ENCODE measurements at regions not wholly inside any gene's neighbourhood (a gene's known extent, or its start where the extent isn't known, plus 50 kb on each side); places are given as distances from the start of the nearest gene placed in this dataset.

DNA sequence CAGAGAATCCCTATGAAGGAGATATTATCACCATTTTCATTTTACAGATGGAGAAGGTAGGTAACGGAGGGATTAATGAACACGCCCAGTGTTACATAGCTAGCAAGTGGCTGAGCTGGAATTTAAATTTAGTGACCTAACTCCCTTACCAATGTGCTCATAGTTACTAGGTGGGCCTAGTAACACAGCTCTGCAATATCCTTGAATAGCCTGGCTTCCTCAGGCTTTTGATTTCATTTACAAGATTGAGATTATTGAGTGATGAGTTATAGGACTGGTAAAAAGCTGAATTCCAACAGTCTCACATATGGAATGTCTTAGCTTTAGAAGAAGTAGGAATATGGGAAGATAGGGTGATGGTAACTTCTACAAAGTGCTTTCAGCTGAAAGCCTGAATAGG lies 336.3 kb upstream of the KIF2A start:
- no peak for DNase-seq

DNA sequence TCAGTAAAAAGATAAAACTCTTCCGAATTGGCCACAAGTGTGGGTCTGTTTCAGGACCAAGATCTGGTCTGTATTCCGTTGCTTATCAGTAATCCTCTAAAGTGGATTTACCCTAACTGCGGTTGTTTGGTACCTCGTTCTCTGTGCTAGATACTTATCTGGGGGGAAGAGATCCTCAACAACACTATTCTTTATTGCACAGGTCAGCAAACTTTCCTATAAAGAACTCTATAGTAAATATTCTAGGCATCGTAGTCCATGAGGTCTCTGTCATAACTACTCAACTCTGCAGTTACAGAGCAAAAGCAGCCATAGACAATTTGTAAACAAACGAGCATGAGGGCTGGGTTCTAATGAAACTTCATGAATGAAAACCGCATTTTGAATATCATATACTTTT lies 335.8 kb upstream of the KIF2A start:
- DNase-seq, result no peak

DNA sequence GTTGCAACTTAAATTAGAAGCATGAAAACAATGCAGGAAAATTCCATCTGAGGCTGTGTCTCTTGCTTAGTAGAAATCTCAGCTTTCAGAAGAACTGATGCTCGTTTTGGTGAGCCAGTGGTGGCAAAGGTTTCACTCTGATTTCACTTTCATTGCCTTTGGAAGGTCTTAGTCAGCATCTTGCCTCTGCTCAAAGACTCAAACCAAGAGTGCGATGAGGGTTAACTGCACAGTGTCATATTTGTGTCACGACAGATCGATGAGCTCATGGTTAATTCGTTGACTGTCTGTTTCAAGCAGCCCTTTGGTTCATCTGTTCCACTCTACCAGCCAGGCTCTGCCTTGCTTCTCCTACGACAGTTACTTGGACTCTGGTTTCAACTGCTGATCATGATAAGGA lies 331.3 kb upstream of the KIF2A start:
- DNase-seq, result no peak

DNA sequence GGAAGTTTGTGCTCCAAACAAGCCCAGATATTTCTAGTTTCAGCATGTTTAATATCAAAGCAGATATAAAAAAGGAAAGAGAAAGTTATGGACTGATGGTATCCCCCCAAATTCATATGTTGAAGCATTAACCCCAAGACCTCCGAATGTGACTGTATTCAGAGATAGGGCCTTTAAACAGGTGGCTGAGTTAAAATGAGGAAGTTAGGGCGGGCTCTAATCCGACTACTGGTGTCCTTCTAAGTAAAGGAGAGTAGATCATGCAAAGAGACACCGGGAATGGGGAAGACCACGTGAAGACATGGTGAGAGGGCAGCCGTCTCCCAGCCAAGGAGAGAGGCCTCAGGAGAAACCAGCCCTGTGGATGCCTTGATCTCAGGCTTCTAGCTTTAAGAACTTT lies 324.1 kb upstream of the KIF2A start:
- DNase-seq, result no peak

DNA sequence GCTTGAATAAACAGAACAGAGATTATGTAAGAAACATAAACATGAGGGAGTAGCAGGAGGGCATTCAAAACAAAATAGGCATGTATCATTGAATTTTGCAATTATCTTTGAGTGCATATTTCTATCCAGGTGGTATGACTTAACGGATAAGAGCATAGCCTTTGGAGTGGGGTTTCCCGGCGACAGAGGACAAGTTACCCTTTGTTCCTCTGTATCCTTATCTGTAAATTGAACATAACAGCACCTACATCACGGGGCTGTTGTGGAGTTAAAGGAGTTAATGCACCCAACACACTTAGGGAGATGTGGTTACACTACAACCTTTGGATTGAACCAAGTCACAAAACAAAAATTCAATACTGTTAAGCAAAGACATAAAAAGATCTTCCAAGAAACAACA lies 314.6 kb upstream of the KIF2A start:
- no peak for DNase-seq

DNA sequence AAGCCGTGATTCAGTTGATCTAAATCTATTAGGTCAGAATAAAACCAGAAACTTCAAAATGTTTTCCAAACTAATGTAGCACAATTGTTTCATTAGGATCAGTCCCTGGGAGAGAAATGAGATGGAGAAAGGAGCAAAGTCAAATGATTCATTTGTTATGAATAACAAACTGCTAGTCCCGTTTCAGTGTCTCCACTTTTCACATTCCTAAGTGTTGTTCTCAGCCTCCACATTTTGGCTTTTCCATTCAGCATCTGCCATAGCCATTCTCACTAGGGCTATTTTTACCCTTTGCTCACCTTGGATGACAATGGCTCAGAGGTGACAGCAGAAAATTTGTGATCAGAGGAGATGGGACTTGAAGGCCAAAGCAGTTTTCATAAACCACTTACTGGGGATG lies 314.1 kb upstream of the KIF2A start:
- no peak for DNase-seq

DNA sequence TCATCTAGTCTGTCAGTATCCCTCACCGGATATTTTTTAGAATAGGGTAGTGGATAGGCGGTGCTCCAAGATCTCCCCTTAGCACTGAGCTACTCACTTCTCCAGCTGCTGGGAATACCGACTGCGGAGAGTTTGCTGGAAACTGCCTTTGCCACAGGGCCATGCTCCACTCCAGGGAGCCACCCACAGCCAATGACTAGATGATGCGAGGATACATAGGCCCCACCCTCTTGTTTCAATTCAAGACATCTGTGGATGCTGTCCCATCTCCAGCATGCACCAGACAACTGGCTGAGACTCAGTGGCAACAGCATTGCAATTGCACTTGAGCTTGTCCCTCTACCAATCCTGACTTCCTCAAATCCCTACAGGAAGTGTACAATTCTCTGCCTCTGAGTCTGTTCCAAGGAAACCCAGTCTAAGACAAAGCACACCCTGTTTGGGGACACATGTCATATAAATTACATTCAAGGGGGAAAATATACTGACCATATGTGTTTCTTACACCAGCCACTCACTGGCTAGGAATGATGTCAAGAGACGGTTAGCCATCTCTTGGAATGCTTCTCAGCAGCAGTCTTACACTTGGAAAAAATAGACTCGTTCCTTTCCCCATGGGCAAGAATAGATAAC lies 312.6 kb upstream of the KIF2A start:
- no peak for DNase-seq

DNA sequence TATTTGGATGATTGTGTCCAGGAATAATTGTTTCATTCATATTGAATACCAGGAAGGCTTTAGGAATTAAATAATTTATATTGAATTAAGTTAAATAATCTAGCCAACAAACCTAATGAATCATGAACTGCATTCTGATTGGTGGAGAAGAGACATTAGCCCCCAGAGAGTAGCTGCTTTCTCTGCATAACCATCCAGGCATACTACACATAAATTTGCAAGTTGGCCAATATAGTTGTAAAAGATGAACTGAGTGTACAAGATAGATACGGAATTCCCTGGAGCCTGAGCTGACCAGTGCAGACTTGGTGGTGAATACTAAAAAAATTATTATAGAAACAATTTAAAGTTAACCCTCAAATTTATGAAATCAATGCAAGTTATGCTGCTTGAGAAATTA lies 311.8 kb upstream of the KIF2A start:
- DNase-seq, result no peak

DNA sequence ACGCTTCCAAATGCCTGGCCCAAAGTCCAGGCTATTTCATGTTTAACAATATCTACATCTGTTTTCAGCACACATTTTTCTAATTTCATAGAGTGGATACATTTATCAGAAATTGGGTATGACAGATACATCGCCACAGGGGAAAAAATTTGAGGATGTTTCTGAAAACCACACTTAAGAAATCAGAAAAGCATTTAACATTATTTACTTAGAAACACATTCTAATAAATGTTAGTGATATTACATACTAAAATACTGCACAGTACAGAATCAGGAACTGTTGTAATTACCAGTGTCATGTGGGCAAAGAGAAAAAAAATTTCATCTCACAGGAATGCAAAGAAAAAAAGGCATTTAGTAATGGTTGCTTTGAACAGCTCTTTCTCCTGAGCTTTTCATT lies 310.5 kb upstream of the KIF2A start:
- no peak for DNase-seq

DNA sequence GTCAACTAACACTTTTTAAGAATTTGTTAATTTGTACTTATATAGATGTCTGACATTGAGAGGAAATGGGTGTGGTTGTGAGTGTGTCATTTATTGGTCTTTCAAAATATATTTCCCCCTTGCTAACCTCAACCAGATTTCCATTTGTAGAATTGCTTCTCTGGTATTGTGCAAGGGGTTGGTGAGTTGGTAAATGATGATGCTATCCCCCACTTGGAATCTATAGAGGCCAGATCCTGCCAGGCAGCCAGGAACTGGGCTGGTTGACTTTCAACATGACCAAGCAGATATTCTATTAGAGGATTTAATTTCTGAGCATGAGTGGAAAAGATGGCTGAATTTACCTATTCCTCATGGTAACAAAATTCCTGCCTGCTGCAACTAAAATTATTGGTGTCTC lies 306.6 kb upstream of the KIF2A start:
- no peak for DNase-seq

DNA sequence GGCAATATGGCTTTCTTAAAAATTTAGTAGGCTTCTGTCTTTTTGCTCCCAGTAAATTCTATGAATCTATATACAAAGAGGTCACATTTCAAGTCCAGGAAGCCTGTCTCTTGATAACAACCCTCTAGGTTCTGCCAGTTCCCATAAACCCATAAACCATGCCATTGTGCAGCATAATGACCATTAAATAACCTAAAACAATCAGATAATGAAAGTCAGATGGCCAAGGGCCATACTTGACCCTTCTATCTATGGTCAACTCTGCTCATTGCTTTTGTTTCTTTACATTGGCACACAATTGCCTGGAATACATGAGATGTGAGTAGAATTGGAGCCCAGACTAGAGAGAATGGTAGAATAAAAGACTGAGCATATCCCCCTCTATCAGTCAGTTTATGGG lies 305.4 kb upstream of the KIF2A start:
- DNase-seq, result no peak

DNA sequence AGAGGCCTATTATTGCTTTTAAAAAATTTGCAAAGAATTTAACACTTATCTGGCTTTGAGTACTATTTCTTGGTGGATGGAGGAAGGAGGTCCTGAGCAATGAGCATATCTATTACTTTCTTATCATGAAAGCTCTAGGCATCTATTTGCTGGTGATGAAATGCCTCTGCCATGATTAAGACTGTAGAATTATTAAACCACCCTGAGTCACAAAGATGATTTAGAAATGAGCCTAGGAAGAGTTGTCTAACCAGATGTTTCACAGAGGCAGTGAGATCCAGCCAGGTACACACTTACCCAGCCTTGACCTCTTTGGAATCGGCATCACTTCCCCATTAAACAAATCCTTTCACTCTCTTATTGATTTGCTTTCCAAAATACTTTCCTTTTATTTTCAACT lies 304.4 kb upstream of the KIF2A start:
- DNase-seq, result no peak

DNA sequence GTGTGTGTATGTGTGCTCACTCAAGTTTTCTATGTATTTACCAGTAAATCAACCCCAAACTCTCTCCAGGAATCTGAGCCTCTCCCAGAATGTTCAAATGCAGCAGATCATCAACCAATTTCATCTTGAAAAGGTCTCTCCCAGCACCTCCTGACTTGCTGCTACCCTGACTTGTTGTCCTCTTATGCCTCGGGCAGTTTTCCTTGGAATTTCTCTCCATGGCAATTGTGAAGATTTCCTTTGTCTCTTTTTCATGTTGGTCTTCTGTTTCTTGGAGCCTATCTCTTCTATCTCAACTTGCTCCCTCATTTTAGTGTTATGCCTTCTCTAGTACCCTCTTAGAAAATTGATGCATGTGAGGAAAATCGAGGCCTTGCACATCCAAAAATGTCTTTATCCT lies 303.6 kb upstream of the KIF2A start:
- no peak for DNase-seq

DNA sequence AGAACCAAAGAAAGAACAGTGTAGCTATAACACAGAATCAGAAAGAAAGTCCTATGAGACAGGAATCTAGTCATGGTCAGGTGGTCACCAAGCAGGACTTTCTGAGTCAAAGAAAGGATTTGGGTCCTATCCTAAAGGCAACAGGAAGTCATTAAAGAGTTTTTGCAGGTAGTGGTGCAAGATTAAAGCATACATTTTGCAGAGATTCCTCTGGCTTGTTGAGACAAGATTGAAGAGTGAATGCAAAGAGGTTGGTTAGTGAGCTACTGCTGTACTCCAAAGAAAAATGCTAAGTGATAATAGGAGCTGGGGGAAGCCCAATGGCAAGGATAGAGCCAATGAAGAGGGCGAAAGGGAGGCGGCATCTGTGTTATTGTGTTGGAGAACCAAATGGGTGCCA lies 300.5 kb upstream of the KIF2A start:
- no peak for DNase-seq

DNA sequence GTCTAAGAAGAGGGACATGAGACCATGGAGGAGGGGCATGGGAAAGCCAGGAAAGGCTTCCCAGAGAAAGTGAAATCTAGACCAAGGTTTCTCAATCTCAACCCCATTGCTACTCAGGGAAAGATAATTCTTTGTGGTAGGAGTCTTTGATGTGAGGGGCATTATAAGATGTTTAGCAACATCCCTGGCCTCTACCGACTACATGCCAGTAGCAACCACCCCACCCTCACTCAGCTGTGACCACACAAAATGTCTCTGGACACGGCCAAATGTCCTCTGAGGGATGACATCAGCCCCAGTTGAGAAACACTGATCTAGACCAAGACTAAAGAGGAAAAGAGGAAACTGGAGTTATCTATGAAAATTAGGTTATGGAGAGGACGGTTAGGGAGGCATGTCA lies 298.5 kb upstream of the KIF2A start:
- no peak for DNase-seq

DNA sequence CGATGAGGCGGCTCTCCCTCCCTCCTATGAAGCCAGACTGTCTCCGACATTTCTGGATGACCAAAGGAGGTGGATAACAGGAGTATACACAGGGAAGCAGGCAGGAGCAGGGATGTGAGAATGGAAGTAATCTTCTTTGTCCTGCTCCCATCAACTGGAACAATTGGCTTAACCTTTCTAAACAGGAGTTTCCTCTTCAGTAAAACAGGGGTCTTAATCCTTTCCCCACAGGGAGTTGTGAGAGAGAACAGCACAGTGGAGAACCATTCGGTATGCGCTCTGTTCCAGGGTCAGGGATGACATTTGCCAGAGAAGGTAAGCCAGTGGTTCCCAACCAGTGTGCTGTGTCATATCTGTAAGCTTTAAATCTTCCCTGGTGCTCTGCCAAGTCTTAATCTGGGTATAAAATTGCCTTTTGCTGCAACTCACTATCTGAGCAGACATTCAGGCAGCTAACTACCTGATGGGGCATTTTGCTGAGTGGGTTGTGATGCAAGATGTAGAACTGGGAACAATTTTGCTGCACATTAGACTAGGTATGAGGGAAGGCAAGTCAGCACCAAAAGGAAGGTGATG lies 294.8 kb upstream of the KIF2A start:
- DNase-seq, result no peak

DNA sequence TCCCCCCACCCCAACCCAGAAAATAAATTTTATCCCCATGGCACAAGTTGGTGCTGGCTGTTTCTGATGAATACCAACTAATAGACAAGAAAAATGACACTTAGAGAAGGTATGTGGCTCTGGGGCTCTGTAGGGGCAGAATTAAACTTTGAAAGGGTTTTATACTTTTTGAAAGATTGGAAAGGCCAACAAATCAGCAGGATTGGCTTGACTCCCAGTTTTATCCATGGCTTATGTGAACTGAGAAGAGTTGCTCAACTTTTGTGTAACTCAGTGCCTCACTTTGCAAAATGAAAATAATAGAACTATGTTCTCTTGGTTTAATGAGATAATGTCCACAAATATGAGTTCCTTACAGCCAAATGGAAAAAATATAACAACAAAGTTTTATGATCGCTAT lies 288.9 kb upstream of the KIF2A start:
- DNase-seq, result no peak

DNA sequence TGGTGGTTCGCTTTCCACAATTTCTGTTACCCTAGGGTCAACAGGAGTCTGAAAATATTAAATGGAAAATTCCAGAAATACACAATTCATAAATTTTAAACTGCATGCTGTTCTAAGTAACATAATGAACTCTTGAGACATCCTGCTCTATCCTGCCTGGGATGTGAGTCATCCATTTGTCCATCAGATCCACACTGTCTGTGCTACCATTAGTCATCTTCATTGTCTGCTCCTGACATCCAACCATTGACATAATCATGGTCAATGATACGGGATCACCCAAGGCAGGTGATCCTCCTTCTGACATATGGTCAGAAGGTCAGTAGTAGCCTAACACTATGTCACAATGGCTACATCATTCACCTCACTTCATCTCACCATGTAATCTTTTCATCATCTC lies 276.7 kb upstream of the KIF2A start:
- no peak for DNase-seq

DNA sequence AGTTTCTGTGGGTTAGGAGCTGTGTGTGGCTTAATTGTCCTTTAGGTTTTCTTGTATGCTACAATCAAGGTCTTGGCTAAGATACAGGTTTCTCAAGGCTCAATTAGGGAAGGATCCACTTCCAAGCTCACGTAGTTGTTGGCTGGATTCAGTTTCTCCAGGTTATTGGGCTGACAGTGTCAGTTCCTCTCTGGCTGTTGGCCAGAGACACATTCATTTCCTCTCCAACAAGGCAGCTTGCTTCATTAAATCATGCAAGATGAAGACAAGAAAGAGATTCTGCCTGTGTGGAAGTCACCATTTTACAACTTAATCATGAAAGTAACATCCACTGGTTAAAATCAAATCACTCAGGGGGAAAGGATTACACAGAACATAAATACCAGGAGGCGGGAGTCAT lies 275.7 kb upstream of the KIF2A start:
- no peak for DNase-seq

DNA sequence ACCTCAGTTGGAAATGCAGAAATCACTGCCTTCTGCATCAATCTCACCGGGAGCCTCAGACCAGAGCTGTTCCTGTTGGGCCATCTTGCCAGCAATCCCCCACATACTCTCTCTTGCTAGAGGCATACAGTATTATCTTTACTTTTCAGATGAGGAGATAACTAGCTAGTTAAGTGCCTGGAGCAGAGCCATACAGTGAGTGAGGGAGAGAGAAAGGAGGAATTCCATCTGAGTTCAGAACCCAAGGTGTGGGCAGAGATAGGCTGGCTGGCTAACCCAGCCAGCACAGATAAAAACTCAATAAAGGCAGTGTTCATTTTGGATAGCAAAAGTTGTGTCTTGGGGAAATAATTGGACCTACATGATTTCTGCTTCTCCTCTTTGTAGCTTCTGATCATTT lies 268.0 kb upstream of the KIF2A start:
- no peak for DNase-seq

DNA sequence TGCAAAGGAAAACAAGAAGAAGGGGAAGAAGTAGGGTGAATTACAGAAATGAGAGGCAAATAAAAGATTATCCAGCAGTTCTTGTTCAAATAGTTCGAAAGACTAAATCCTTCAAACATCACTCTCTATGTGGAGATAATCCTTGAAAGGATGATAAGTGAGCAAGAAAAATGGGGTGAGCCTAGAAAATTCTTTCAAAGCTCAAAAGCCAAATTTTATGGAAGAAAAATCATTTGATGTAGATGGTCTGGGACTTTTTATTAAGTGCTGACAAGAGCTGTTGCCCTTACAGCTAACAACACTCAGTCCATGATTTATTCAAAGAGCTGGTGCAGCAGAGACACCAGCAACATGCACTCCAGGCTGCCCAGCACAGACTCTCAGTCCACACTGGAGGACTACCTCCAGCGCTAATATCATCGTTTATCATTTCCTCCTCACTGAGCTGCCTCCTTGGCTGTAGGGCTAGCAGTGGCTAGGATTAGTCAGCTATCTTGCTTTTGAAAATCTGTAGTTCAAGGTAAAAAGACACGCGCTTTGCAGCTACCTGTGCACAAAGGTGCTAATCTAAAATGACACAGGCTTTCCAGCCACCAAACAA lies 264.8 kb upstream of the KIF2A start:
- peak in 1 of 2 experiments; percentile 17 for DNase-seq

DNA sequence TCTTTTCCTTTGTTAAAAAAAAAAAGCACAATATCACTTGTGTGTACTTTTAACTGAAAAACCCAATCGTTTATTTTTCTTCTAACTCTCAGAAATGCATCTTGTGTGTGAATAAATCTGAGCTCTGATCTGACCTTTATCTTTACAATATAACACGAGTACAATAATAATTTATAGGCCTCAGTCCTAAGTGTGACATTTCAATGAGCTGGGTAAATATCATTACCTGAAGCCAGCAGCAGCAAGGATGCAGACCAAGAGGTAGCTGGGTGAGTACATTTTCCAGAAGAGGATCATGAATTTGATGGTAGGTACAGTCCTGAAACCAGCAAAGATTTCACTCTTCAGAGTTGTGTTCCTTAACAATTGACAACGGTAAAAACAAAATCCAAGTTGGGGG lies 264.0 kb upstream of the KIF2A start:
- peak in 1 of 2 experiments; percentile 13 for DNase-seq

DNA sequence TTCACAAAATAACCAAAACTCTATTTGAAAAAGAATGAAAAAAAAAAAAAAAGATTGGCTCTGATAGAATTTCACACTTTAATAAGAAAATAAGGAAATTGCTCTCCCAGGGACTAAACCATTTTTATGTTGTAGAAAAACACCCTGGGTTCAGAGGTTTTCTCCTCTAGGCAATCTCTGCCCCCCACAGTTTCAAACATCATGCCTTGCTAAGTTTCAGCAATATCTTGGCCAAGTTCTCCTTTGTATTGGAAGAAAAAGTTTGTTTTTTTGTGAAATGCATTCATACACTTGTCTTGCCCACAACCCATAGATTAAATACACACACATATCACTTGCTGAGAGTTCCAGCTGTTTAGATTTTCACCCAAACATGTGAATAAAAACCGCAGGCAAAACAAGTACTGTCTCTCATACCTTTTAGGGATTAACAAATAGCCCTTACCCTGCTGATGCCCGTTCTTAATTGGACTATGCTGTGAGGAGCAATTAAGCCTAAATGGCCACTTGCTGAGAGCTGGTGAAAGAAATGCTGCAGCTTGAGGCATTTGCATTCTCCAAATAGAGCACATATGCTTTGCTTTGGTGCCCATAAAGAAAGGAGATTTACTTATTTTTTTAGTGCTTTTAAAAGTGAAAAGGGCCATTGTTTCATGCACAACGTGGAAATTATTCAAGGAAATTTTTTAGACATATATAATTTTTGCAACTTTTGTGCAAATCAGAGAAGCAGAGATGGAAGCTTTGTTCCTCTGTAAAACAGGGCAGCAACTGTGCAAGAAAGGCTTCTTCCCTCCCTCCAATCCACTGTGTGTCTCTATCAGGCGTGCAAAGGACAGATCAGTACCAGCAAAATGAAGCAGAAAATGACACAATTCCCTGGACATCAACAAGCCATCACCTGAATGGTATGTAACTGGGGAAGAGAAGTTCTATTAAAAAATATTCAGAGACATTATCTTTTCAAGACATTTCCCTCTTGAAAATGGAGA lies 262.4 kb upstream of the KIF2A start:
- peak; percentile 17 to 18 for DNase-seq

DNA sequence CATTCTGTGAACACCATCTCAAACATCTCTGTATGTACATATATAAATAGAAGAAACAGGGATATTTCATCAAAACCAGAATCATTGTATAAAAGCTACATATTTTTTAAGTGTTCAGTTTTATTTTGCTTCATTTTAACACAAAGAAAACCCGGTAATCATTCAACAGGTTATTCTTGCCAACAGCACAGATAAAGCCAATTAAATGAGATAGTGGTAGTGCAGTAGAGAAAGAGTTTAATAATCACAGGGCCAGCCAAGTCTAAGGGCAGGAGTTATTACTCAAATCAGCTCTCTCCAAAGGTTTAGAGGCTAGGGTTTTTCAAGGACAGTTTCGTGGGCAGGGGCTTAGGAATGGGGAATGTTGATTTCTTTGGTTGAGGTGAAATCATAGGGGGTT lies 261.0 kb upstream of the KIF2A start:
- DNase-seq, result no peak

All from NCI-H187 (cell line).